HG02943 (cell line): ENCODE measurements at regions not wholly inside any gene's neighbourhood (a gene's known extent, or its start where the extent isn't known, plus 50 kb on each side); places are given as distances from the start of the nearest gene placed in this dataset.

Experiments used
- ATAC-seq: cut with Tn5 transposase; IDR thresholded peaks from one replicate; pipeline ENCODE4 v1.9.1; 2021; ENCODE audit warnings: mild to moderate bottlenecking, low read depth, moderate library complexity; ENCODE audit not compliant: unreplicated experiment

GRCh38 chr5:7329141-7329540, 66.8 kb upstream of the ADCY2 start:
- no peak for ATAC-seq

GRCh38 chr5:7329712-7330111, 66.2 kb upstream of the ADCY2 start:
- no peak for ATAC-seq

- ATAC-seq: no peak
Measured at GRCh38 chr5:7330256-7330655, 65.7 kb upstream of the ADCY2 start.

GRCh38 chr5:7331131-7331530, 64.8 kb upstream of the ADCY2 start:
- ATAC-seq: no peak
